KOPT-K1 (cell line): ENCODE measurements at regions not wholly inside any gene's neighbourhood (a gene's known extent, or its start where the extent isn't known, plus 50 kb on each side); places are given as distances from the start of the nearest gene placed in this dataset.
"Not testable (repeated sequence)": the region's sequence is repeated elsewhere in the genome, so short reads cannot be mapped to it uniquely, and the experiment has no call there.

Experiments
- H3K27ac ChIP-seq: fragments of 200-600 bp; sonication (generic); 2 replicates; pipeline ENCODE4 v1.5.1; 2016; ENCODE audit warnings: antibody characterized with exemption, mild to moderate bottlenecking, low read depth, low read length; ENCODE audit not compliant: poor library complexity, severe bottlenecking
- H3K36me3 ChIP-seq: fragments of 200-600 bp; sonication (generic); 2 replicates; pipeline ENCODE4 v1.5.1; 2017; ENCODE audit warnings: antibody characterized with exemption, mild to moderate bottlenecking, low read length, moderate library complexity; ENCODE audit not compliant: insufficient read depth
- H3K9me3 ChIP-seq: fragments of 200-600 bp; sonication (generic); 2 replicates; pipeline ENCODE4 v1.5.1; 2017; ENCODE audit warnings: antibody characterized with exemption, low read length, mild to moderate bottlenecking; ENCODE audit not compliant: insufficient read depth, poor library complexity, severe bottlenecking

DNA sequence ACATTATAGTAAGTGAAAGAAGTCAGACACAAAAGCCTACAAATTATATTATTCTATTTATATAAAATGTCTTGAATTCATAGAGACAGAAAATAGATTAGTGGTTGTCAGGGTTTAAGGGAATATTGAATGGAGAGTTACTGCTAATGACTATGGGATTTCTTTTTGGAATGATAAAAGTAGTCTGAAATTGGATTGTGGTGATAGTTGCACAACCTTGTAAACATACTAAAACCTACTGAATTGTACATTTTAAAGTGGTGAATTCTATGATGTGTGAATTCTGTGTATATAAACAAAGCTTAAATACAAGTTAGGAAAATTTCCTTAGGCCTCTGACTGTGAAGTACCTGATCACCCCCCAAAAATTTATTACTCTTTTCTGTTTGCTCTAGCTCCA lies 343.1 kb downstream of the TFAP2B start:
- no peaks in the 10 kb centered on the region for H3K9me3 ChIP-seq
- no peaks in the 10 kb centered on the region for H3K36me3 ChIP-seq
- H3K27ac ChIP-seq, result no peak overlapping the region

DNA sequence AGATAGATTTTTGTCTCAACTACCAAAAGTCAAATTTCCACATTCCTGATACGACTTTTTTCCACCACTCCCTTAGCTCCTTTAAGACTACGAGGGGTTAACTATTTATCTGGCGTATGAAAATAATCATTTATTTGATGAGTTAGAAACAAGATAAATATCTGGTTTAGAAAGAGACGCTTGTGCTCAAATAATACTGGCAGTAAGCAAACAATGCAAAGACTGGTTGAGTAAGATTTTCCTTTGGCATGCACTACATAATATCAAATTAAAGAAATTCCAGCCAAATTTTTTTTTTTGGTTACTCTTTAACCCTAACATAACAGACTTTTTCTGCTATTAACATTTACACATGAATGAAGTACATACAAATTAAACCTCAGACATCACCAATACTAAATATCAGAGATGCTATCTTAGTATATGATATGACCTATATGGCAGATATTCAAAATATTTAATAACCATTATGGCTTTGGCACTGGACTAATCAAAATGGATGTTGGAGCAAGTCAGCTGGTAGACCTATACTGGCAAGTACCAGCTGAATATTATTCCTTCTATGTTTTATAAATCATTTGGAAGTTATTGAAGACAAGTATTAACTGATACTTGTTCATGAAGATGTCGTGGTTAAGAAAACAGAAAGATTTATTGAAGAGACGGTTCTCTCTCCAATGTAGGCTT lies 345.3 kb downstream of the TFAP2B start:
- Histone ChIP-seq H3K9me3 (no peaks in the 10 kb centered on the region), H3K36me3 (no peaks in the 10 kb centered on the region), H3K27ac (no peak overlapping the region)

DNA sequence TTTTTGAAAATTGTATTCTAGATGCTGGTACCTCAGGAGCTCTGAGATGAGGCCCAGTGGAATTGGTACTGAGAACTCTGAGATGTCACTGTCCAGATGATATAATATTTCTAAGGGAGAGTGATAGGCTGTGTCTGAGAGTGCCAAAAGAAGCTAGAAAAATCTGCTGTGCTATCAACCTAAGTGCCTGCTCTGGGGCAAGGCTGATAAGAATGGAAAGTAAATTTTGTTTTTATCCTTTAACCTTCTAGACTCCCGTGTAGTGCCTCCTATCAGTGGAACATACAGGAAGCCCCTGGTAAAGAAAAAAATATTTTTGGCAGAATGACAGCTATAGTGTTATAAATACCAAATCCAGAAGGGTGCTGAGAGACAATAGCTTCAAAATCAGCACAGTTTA lies 348.2 kb downstream of the TFAP2B start:
- no peaks in the 10 kb centered on the region for H3K9me3 ChIP-seq
- no peak overlapping the region for H3K27ac ChIP-seq

DNA sequence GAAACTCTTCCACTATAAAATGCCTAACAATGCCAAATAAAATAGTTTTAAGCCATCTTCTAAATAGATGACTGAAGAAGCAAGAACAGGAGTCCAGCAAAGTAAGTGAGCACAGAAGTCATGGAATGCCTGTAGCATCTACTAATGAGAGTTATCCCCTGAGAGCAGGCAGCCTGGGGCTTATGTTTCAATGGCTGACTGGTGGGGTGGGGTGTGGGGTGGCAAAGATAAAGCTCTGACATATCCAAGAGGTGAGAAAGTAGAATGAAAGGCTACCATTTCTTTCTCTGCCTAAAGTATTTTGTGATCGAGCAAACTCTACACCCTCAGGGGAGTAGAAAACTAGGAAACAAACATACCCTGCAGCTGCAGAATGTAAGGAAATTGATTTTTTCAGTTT lies 348.8 kb downstream of the TFAP2B start:
- H3K36me3 ChIP-seq, result no peaks in the 10 kb centered on the region

More for the DNA sequence above, 348.2 kb downstream of the TFAP2B start:
- no peaks in the 10 kb centered on the region for H3K36me3 ChIP-seq

DNA sequence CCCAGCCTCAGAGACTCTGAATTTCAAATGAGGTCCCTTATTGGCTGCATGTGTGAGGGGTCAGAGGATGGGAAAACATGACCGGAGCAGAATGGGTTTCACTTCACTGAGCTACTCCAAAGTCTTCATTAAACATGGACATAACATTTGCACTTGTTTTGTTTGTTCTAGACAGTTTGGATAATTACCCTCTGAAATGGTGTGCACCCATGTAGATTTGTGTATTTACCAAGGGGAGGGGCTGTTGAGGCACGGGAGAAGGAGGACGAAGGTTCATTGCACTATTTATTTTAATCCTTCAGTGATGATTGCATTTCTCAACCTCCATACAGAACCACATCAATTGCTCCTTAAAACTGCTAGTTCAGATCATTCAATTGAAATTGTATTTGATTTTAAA lies 364.2 kb downstream of the TFAP2B start:
- Histone ChIP-seq H3K9me3 (no peaks in the 10 kb centered on the region), H3K36me3 (no peaks in the 10 kb centered on the region), H3K27ac (no peak overlapping the region)

More for the DNA sequence above, 348.8 kb downstream of the TFAP2B start:
- no peaks in the 10 kb centered on the region for H3K9me3 ChIP-seq
- no peak overlapping the region for H3K27ac ChIP-seq

DNA sequence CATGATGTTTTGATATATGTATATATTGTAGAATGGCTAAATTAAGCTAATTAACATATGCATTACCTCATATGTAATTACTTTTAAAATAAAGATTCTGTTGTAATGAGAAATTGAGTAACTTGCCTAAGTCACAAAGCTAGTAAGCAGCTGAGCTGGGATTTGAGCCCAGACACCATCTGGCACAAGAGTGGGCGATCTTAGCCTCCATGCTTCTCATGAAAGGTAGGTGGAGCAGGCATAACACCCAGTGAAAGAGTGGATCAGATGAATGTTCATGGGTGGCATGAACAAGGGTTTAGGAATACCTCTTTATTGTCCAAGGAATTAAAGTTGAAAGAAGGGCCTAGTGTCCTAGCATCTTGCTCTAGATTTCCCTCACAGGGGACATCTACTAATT lies 365.4 kb downstream of the TFAP2B start:
- H3K9me3 ChIP-seq, result no peaks in the 10 kb centered on the region
- no peak overlapping the region for H3K27ac ChIP-seq
- H3K36me3 ChIP-seq, result no peaks in the 10 kb centered on the region

DNA sequence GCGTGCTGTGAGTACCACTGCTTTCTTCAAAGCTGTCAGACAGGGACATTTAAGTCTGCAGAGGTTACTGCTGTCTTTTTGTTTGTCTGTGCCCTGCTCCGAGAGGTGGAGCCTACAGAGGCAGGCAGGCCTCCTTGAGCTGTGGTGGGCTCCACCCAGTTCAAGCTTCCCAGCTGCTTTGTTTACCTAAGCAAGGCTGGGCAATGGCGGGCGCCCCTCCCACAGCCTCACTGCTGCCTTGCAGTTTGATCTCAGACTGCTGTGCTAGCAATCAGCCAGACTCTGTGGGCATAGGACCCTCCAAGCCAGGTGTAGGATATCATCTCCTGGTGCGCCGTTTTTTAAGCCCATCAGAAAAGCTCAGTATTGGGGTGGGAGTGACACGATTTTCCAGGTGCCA lies 374.5 kb downstream of the TFAP2B start:
- not testable (repeated sequence) for H3K9me3 ChIP-seq, H3K36me3 ChIP-seq, H3K27ac ChIP-seq

DNA sequence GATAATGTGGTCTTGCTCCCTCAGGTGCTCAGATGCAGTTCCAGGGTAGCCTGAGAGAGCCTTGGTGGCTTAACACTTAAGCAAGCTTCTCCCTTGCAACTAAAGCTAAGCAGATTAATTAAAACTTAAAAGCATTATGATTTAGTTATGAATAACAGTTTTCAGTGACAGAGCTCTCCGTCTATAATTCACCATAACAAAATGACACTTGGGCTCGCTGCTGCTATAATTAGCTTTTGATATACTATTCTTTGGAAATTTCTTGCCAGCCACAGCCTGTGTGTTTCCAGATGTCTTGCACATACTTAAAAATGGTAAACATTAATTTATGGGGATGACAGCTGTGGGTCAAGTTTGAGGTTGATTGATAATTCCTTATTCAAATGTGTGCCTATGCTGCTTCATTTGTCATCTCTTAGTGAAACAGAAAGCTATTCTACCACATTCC lies 380.5 kb downstream of the TFAP2B start:
- no peaks in the 10 kb centered on the region for H3K36me3 ChIP-seq
- H3K9me3 ChIP-seq, result no peaks in the 10 kb centered on the region
- no peak overlapping the region for H3K27ac ChIP-seq

DNA sequence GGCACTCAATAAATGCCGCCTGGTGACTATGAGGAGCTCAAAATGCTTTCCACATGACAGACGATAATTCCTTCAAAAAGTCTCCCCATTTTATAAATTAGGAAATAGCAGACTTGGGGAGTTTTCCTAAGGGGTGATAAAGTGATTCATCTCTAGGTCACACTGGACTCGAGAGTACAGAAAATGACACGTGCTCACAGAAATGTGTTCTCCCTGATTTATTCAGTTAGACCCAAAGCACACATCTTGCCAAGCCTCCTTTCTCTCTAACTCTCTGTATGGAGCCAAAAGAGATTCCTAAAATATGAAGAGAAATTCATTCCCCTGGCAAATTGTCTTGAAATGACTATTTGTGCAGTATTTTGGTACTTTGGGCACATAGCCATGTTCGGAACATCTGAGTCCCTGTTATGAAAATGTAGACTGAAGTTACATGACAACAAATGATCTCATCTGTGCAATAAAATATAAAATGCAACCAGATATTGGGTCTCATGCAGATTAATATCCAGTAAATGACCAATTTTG lies 381.1 kb downstream of the TFAP2B start:
- no peak overlapping the region for H3K27ac ChIP-seq
- no peaks in the 10 kb centered on the region for H3K9me3 ChIP-seq
- H3K36me3 ChIP-seq, result no peaks in the 10 kb centered on the region

DNA sequence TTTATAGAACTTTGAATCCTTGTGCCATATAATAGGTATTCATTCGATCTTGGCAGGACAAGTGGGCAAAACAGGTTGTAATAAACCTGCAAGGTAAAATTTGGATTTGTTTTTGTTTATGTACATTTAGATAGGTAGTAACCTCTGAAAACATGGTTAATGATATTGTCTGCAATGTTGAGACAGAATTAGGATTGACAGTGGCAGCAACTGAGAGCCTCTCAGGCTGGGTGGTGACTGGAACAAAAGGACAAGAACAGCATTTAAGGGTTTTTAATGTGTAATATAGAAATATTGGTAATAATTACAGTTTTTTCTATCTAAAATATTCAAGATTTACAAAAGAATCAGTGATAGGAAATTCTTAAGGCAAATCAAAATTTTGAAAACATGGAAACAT lies 382.0 kb downstream of the TFAP2B start:
- Histone ChIP-seq H3K9me3 (no peaks in the 10 kb centered on the region), H3K36me3 (no peaks in the 10 kb centered on the region), H3K27ac (no peak overlapping the region)

DNA sequence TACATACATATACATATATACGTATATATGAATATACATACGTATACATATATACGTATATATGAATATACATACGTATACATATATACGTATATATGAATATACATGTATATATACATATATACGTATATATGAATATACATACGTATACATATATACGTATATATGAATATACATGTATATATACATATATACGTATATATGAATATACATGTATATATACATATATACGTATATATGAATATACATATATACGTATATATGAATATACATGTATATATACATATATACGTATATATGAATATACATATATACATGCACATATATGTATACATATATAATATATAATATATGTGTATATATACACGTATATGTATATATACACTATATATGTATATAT lies 384.0 kb downstream of the TFAP2B start:
- H3K27ac ChIP-seq, H3K9me3 ChIP-seq, H3K36me3 ChIP-seq: not testable (repeated sequence)

DNA sequence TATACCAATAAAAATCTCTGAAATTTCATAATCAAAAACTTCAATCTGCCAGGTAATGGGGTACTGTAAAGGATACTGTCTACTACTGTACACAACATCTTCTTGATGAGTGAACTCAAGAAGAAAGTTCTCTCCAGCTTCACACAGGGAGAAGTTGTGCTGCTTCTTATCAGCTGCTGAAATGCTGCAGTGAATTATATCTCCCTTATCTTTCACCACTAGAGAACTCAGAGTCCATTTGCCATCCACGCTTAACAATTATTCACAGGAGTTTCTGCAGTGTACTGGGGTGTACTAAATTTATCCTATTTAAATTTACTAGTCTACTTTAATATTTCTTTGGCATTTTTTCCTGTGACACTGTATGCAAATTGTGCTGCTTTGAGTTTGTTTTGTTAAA lies 384.8 kb downstream of the TFAP2B start:
- Histone ChIP-seq H3K9me3 (no peaks in the 10 kb centered on the region), H3K27ac (no peak overlapping the region)

DNA sequence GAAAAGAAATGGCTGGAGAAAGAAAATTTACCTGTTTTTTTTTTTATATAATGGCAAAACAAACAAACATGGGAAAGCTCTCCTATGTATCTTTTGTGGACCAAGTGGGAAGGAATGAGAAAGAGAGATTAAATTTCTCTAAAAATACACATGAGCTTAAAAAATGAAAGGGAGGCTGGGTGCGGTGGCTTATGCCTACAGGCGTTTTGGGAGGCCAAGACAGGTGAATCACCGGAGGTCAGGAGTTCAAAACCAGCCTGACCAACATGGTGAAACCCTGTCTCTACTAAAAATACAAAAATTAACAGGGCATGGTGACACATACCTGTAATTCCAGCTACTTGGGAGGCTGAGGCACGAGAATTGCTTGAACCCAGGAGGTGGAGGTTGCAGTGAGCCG lies 388.0 kb downstream of the TFAP2B start:
- not testable (repeated sequence) for H3K27ac ChIP-seq, H3K36me3 ChIP-seq, H3K9me3 ChIP-seq

More for the DNA sequence above, 384.8 kb downstream of the TFAP2B start:
- H3K36me3 ChIP-seq, result no peaks in the 10 kb centered on the region

DNA sequence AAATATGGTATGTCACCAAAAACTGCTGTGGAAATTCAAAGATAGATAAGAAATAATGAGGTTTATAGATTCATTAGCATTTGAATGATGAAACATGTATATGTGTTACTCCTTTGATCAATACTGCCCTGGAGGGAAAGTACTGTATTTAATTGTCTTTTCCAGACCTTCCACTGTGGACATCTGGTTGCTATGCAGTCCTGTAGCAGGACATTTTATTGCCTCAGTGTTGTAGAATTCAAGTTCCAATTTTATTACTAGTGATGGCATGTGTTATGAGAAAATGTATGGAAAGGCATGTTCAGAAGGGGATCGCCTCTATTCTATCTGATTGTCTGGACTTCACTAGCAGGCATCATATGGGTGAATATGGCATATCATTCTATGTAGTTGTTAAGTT lies 391.0 kb downstream of the TFAP2B start:
- H3K36me3 ChIP-seq, result no peaks in the 10 kb centered on the region
- no peaks in the 10 kb centered on the region for H3K9me3 ChIP-seq
- no peak overlapping the region for H3K27ac ChIP-seq

DNA sequence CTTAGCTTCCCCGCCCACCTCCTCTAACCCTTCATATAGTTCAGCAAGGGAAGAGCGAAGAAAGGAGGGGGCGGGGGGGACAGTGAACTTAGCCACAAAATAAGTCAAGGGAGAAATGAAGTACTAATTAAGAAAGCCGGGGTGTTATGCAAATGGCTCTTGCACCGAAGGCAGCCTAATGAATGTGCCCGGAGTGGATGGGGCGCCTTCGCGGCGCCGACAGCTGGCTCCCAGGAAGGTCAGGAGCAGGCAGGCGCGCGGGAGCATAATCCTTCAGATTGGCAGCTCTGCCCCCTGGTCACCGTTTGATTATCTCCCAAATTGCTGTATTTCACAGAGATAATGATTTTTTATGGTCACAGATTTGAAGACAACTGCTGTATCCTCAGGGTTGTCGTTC lies 395.1 kb downstream of the TFAP2B start:
- Histone ChIP-seq H3K9me3 (no peaks in the 10 kb centered on the region), H3K36me3 (no peaks in the 10 kb centered on the region), H3K27ac (no peak overlapping the region)

DNA sequence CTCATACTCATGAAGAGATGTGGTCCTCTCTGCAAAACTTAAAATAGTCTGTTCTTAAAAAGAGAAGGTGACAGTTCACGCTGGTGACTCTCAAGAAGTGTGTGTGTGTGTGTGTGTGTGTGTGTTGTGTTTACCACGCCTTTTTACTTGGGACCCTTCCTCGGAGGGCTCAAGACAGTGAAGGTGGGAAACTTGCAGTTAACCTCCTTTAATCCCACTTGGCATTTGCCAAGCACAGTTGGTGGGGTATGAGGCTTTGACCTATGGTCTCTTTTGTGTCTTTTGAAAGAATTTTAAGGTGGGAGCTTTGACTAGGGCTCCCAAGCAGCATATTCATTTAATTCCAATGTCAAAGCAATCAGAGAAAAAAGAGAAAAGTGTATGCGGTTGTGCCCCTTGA lies 395.8 kb downstream of the TFAP2B start:
- H3K36me3 ChIP-seq, result no peaks in the 10 kb centered on the region
- no peak overlapping the region for H3K27ac ChIP-seq
- no peaks in the 10 kb centered on the region for H3K9me3 ChIP-seq
